K562 (cell line): ENCODE measurements at regions not wholly inside any gene's neighbourhood (a gene's known extent, or its start where the extent isn't known, plus 50 kb on each side); places are given as distances from the start of the nearest gene placed in this dataset.

ENCODE experiments used
- ATAC-seq: fragments of 200-7000 bp; cut with Tn5 transposase; 3 replicates; pipeline ENCODE4 v1.9.1; 2020; ENCODE audit warnings: moderate library complexity
- BruUV-seq: library from RNA; stranded (reverse); fragments of 400-500 nt; replicated peaks from 2 replicates; lab custom pipeline; 2021; lab: Mats Ljungman, UMichigan
- CTCF ChIA-PET: fragments of 300-600 bp; formaldehyde crosslinking; extraction: SDS; loops from one replicate; lab custom pipeline; 2021; ENCODE audit warnings: low intra/inter-chr PET ratio; lab: Yijun Ruan, JAX
- POLR2A ChIA-PET: fragments of 300-600, 350-650 bp; sonication (Branson Sonifier 250); formaldehyde crosslinking; extraction: SDS; loops from one replicate; lab custom pipeline; 2021; ENCODE audit warnings: antibody characterized with exemption, inconsistent platforms; lab: Yijun Ruan, JAX
- DNase-seq, 4 experiments: peaks; one replicate each; pipeline versions ENCODE4 v3.0.0 to v3.0.0-alpha.2; 2011 to 2018; ENCODE audit warnings: low spot score in 3 of 4, mixed read lengths in 3 of 4; ENCODE audit errors: extremely low read depth in 1 of 4
- FAIRE-seq: peaks from 2 replicates; lab custom pipeline; 2011; peaks lifted over from hg19 to GRCh38; lab: Jason Lieb, UNC
- H2AFZ ChIP-seq: 2 replicates; pipeline ENCODE4 v1.6.0; 2011; ENCODE audit warnings: low read depth, low read length, control low read depth, inconsistent platforms
- H3K27ac ChIP-seq: fragments of 200-600 bp; 3 replicates; pipeline ENCODE4 v1.8.0; 2011; ENCODE audit warnings: low read depth, mild to moderate bottlenecking, control low read depth, inconsistent platforms, low read length, moderate library complexity, mixed read lengths; ENCODE audit errors: extremely low read depth
- H3K27me3 ChIP-seq, 2 experiments: fragments of 300-600 bp in 1 of 2; 2 replicates in 1 of 2; 3 replicates in 1 of 2; pipeline versions ENCODE4 v1.6.0 to v1.8.0; 2011; ENCODE audit warnings: inconsistent platforms in 2 of 2, low read length in 2 of 2, mild to moderate bottlenecking in 1 of 2, mixed read lengths in 1 of 2, moderate library complexity in 1 of 2; ENCODE audit not compliant: control insufficient read depth in 2 of 2, insufficient read depth in 2 of 2
- H3K36me3 ChIP-seq: fragments of 300-600 bp; 3 replicates; pipeline ENCODE4 v1.8.0; 2011; ENCODE audit warnings: mild to moderate bottlenecking, low read length, inconsistent platforms; ENCODE audit not compliant: control insufficient read depth, insufficient read depth
- H3K4me1 ChIP-seq, 2 experiments: fragments of 200-600 bp in 1 of 2; replicated peaks in 1 of 2; 2 replicates in 1 of 2; 3 replicates in 1 of 2; pipeline versions ENCODE4 v1.5.1 to v1.8.0; 2011; ENCODE audit warnings: inconsistent platforms in 2 of 2, low read length in 2 of 2, mild to moderate bottlenecking in 1 of 2, mixed read lengths in 1 of 2, moderate library complexity in 1 of 2; ENCODE audit not compliant: control insufficient read depth in 2 of 2, insufficient read depth in 2 of 2
- H3K4me2 ChIP-seq: 2 replicates; pipeline ENCODE4 v1.6.1; 2011; ENCODE audit warnings: low read length, control low read depth, inconsistent platforms, mixed read lengths; ENCODE audit not compliant: insufficient read depth
- H3K4me3 ChIP-seq: fragments of 200-600 bp; sonication (generic), shearing (Covaris generic); 2 replicates; pipeline ENCODE4 v1.5.1; 2016; ENCODE audit warnings: control low read depth, inconsistent platforms
- H3K79me2 ChIP-seq: fragments of 200-600 bp; 3 replicates; pipeline ENCODE4 v1.8.0; 2011; ENCODE audit warnings: low read length, inconsistent platforms; ENCODE audit not compliant: control insufficient read depth, insufficient read depth
- H3K9ac ChIP-seq, 2 experiments: 2 replicates each; pipeline versions ENCODE4 v1.6.0 to v1.6.1; 2011; ENCODE audit warnings: low read depth in 2 of 2, low read length in 2 of 2, control low read depth in 1 of 2, inconsistent platforms in 1 of 2, mild to moderate bottlenecking in 1 of 2, mixed read lengths in 1 of 2; ENCODE audit not compliant: insufficient read depth in 1 of 2
- H3K9me1 ChIP-seq: one replicate; pipeline ENCODE4 v1.6.0; 2011; ENCODE audit warnings: inconsistent platforms, mild to moderate bottlenecking, low read length, moderate library complexity; ENCODE audit not compliant: control insufficient read depth, insufficient read depth
- H3K9me3 ChIP-seq: replicated peaks from 2 replicates; pipeline ENCODE4 v1.5.1; 2011; ENCODE audit warnings: low read depth, low read length, inconsistent platforms; ENCODE audit not compliant: control insufficient read depth, insufficient read depth
- H4K20me1 ChIP-seq: replicated peaks from 2 replicates; pipeline ENCODE4 v1.6.1; 2011; ENCODE audit warnings: low read length, inconsistent platforms, mixed read lengths; ENCODE audit not compliant: control insufficient read depth, insufficient read depth
- ARID4B ChIP-seq: sonication (generic); formaldehyde crosslinking; IDR thresholded peaks from 2 replicates; pipeline ENCODE4 v1.8.0; 2022; ENCODE audit warnings: mild to moderate bottlenecking, missing genetic modification reagents
- SMARCC2 ChIP-seq: fragments of 450-650 bp; IDR thresholded peaks from 2 replicates; pipeline ENCODE4 v1.6.1; 2017; ENCODE audit warnings: antibody characterized with exemption, moderate library complexity, mild to moderate bottlenecking, low read depth
- SOX6 ChIP-seq: fragments of 450-650 bp; IDR thresholded peaks from 2 replicates; pipeline ENCODE4 v1.6.1; 2014; ENCODE audit warnings: mild to moderate bottlenecking
- WGBS: fragments of 100-300 bp; shearing (Covaris generic); methylation state at CpG from one replicate; pipeline ENCODE4 v1.1.6; 2016; ENCODE audit warnings: low coverage, mixed read lengths; ENCODE audit not compliant: insufficient coverage; ENCODE audit errors: missing lambda C conversion rate; 5-methylcytosine and 5-hydroxymethylcytosine counted together
- in situ Hi-C: fragments of 300-500 bp; cut with MboI; formaldehyde crosslinking; loops from 4 replicates; pipeline ENCODE4 v1.15.0; 2018; ENCODE audit warnings: inconsistent platforms, mixed read lengths
- intact Hi-C: fragments of 100-400 bp; cut with micrococcal nuclease; formaldehyde crosslinking; loops from 2 replicates; pipeline ENCODE4 v1.14.2; 2022

GRCh38 chr16:65681406-65681805 lies 559.5 kb upstream of the CDH11 start:
- in situ Hi-C loops, result no loop called here
- no peaks in the 10 kb centered on the region for H4K20me1 ChIP-seq
- ATAC-seq, result no peak
- no peak for FAIRE-seq
- no peak overlapping the region for H3K4me3 ChIP-seq
- H3K9ac ChIP-seq, result no peak overlapping the region
- BruUV-seq, result no TSS peak
- CTCF ChIA-PET, result no interaction called here
- H3K79me2 ChIP-seq, result no peaks in the 10 kb centered on the region
- H3K27ac ChIP-seq, result no peak overlapping the region
- H3K4me2 ChIP-seq, result no peak overlapping the region
- no peaks in the 10 kb centered on the region for H3K36me3 ChIP-seq
- H3K27me3 ChIP-seq, result no peaks in the 10 kb centered on the region
- no peak overlapping the region for H2AFZ ChIP-seq
- no peak for TF ChIP-seq ARID4B
- DNase-seq, result no peak
- POLR2A ChIA-PET, result no interaction called here
- H3K4me1 ChIP-seq, result no peaks in the 10 kb centered on the region
- no peaks in the 10 kb centered on the region for H3K9me1 ChIP-seq
- no peaks in the 10 kb centered on the region for H3K9me3 ChIP-seq
- intact Hi-C loops, result no loop called here
- 7% methylated on average over 4 of the region's 4 CpGs for WGBS

GRCh38 chr16:65679785-65680184 lies 557.9 kb upstream of the CDH11 start:
- no peak for ATAC-seq
- no peaks in the 10 kb centered on the region for H3K9me3 ChIP-seq
- ChIA-PET CTCF (no interaction called here), POLR2A (no interaction called here)
- no peaks in the 10 kb centered on the region for H3K36me3 ChIP-seq
- no peaks in the 10 kb centered on the region for H3K79me2 ChIP-seq
- H3K4me1 ChIP-seq, result no peaks in the 10 kb centered on the region
- 4% methylated on average over 5 of the region's 5 CpGs for WGBS
- intact Hi-C loops, result no loop called here
- TF ChIP-seq SOX6 (0 out of 2 replicates have a peak, but pooled peaks have one; percentile 21), SMARCC2 (no peak)
- FAIRE-seq, result no peak
- in situ Hi-C loops, result no loop called here
- no peaks in the 10 kb centered on the region for H4K20me1 ChIP-seq
- H3K4me2 ChIP-seq, result no peak overlapping the region
- no peak overlapping the region for H3K9ac ChIP-seq
- no peak overlapping the region for H2AFZ ChIP-seq
- no peak overlapping the region for H3K4me3 ChIP-seq
- no peak overlapping the region for H3K27ac ChIP-seq
- H3K27me3 ChIP-seq, result no peaks in the 10 kb centered on the region
- DNase-seq, result no peak
- H3K9me1 ChIP-seq, result no peaks in the 10 kb centered on the region
- BruUV-seq, result no TSS peak
